Astrocyte (in vitro differentiated cells and primary cell): ENCODE measurements at regions not wholly inside any gene's neighbourhood (a gene's known extent, or its start where the extent isn't known, plus 50 kb on each side); places are given as distances from the start of the nearest gene placed in this dataset.

Source experiments
- CTCF ChIP-seq: IDR thresholded peaks from 2 replicates; pipeline ENCODE4 v1.5.1; 2011; ENCODE audit warnings: low read depth, mild to moderate bottlenecking, inconsistent platforms, low read length, moderate library complexity; ENCODE audit not compliant: insufficient read depth
- EZH2 ChIP-seq: IDR thresholded peaks from 2 replicates; pipeline ENCODE4 v1.6.1; 2012; ENCODE audit warnings: mild to moderate bottlenecking, low read length, inconsistent platforms; ENCODE audit not compliant: insufficient read depth

DNA sequence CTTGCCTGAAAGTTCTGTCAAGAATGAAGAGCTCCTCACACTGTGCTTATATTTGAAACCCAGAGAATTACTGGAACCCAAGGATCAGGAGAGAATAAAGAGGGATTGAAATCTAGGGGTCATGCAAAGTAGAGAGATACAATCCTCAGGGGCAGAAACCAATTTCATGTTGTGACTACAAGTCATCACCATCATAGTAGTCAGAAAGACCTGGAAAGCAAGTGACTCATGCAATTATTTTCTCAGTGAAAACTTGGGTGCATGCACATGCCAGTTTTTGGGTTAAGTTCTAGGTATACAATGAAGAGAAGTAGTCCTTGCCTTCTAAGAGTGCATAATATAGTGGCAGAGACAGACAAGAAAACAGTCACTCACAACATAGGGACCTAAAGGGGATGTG, 210.0 kb downstream of the ZC3H11B start:
- TF ChIP-seq CTCF (no peak), EZH2 (no peak)
